Thyroid gland (tissue), 4 donors: ENCODE measurements at regions not wholly inside any gene's neighbourhood (a gene's known extent, or its start where the extent isn't known, plus 50 kb on each side); places are given as distances from the start of the nearest gene placed in this dataset.
"Not testable (repeated sequence)": the region's sequence is repeated elsewhere in the genome, so short reads cannot be mapped to it uniquely, and the experiment has no call there.

Source experiments
- DNase-seq, 2 donors: peaks; one replicate each; pipeline ENCODE4 v3.0.0-alpha.2; 2019
- H3K27ac ChIP-seq, 3 donors: fragments of 200-600 bp; sonication (generic); 1 replicate in 2 of 3; 2 replicates in 1 of 3; pipeline ENCODE4 v1.5.1; 2016 to 2019; ENCODE audit warnings: mild to moderate bottlenecking in 1 of 3, moderate library complexity in 1 of 3
- H3K27me3 ChIP-seq: fragments of 200-600 bp; sonication (generic); one replicate; pipeline ENCODE4 v1.5.1; 2019
- H3K36me3 ChIP-seq, 2 donors: fragments of 200-600 bp; sonication (generic); one replicate each; pipeline ENCODE4 v1.5.1; 2016 to 2019
- H3K4me1 ChIP-seq, 2 donors: fragments of 200-600 bp; sonication (generic); one replicate each; pipeline ENCODE4 v1.5.1; 2017 to 2019
- H3K4me3 ChIP-seq, 3 donors: fragments of 200-600 bp; sonication (generic); replicated peaks in 1 of 3; 1 replicate in 2 of 3; 2 replicates in 1 of 3; pipeline ENCODE4 v1.5.1; 2016; ENCODE audit warnings: mild to moderate bottlenecking in 1 of 3
- H3K9me3 ChIP-seq: fragments of 200-600 bp; sonication (generic); one replicate; pipeline ENCODE4 v1.5.1; 2017
- POLR2A ChIP-seq, 2 donors: fragments of 450-650 bp; IDR thresholded peaks; one replicate each; pipeline ENCODE4 v1.6.1; 2017; ENCODE audit warnings: antibody characterized with exemption in 2 of 2, mild to moderate bottlenecking in 2 of 2, moderate library complexity in 1 of 2
- WGBS, 2 donors: methylation state at CpG; one replicate each; pipeline ENCODE4 v1.1.5; 2017; 5-methylcytosine and 5-hydroxymethylcytosine counted together
- intact Hi-C: fragments of 100-400 bp; cut with DNase I; formaldehyde crosslinking; loops from one replicate; pipeline ENCODE4 v1.15.1; 2023
- TF ChIP-seq, protein P1 (sequence below), 6 experiments: fragments of 200-600 bp in 3 of 6; fragments of 450-650 bp in 3 of 6; sonication (generic) in 3 of 6; IDR thresholded peaks; one replicate each; pipeline ENCODE4 v1.5.1; 2016 to 2019; ENCODE audit warnings: antibody characterized with exemption in 6 of 6, mild to moderate bottlenecking in 2 of 6, inconsistent platforms in 1 of 6, moderate library complexity in 1 of 6

DNA sequence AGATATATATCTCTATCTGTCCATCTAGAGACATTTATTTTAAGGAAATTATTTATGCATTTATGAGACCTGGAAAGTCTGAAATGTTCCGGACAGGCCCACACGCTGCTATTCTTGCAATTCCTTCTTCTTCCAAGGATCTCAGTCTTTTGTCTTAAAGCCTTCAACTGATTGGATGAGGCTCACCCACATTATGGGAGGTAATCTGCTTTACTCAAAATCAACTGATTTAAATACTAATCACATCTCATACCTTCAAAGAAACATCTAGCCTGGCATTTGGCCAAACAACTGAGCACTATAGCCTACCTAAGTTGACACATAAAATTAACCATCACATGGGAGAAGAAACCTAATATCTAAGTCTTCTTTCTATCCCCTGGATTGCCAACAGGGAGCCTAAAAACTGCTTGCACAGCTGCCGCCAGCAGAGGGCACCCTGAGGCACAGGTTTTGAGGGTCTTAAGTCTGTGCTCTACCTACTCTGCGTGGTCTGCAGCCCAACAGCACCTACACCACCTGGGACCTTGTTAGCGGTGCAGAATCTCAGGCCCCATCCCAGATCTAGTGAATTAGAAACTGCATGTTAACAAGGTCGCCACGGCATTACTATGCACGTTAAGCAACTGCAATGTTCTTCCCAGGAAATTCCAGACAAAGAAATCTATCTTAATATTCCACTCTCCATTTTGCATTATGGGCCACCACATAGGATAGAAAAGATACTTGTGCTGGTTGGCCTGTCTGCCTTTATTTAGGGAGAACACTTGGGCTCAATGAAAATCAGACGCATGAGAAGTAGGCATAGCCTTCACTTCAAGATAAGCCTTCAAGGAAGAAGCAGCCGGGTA, 249.7 kb downstream of the FOXG1 start:
- no peaks in the 10 kb centered on the region for H3K9me3 ChIP-seq
- no peak for TF ChIP-seq POLR2A (IDR thresholded peaks at IDR 0.05)
- TF ChIP-seq, protein P1, sequence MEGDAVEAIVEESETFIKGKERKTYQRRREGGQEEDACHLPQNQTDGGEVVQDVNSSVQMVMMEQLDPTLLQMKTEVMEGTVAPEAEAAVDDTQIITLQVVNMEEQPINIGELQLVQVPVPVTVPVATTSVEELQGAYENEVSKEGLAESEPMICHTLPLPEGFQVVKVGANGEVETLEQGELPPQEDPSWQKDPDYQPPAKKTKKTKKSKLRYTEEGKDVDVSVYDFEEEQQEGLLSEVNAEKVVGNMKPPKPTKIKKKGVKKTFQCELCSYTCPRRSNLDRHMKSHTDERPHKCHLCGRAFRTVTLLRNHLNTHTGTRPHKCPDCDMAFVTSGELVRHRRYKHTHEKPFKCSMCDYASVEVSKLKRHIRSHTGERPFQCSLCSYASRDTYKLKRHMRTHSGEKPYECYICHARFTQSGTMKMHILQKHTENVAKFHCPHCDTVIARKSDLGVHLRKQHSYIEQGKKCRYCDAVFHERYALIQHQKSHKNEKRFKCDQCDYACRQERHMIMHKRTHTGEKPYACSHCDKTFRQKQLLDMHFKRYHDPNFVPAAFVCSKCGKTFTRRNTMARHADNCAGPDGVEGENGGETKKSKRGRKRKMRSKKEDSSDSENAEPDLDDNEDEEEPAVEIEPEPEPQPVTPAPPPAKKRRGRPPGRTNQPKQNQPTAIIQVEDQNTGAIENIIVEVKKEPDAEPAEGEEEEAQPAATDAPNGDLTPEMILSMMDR (IDR thresholded peaks at IDR 0.05) = peak in 2 of 6 experiments; percentile 18 to 46
- intact Hi-C loops = no loop called here
- 37 to 61% methylated on average over 7 to 10 of the region's 10 CpGs for WGBS, 2 donors
- no peaks in the 10 kb centered on the region for H3K4me1 ChIP-seq
- no peaks in the 10 kb centered on the region for H3K27me3 ChIP-seq
- DNase-seq = peak in 1 of 2 donors; percentile 4
- no peak overlapping the region for H3K27ac ChIP-seq
- no peak overlapping the region for H3K4me3 ChIP-seq
- H3K36me3 ChIP-seq = no peaks in the 10 kb centered on the region

DNA sequence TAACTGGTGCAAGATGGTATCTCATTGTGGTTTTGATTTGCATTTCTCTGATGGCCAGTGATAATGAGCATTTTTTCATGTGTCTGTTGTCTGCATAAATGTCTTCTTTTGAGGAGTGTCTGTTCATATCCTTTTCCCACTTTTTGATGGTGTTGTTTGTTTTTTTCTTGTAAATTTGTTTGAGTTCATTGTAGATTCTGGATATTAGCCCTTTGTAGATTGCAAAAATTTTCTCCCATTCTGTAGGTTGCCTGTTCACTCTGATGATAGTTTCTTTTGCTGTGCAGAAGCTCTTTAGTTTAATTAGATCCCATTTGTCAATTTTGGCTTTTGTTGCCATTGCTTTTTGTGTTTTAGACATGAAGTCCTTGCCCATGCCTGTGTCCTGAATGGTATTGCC, 256.9 kb downstream of the FOXG1 start:
- H3K27ac ChIP-seq, H3K9me3 ChIP-seq, H3K36me3 ChIP-seq, intact Hi-C loops, H3K27me3 ChIP-seq, H3K4me3 ChIP-seq, DNase-seq, H3K4me1 ChIP-seq: not testable (repeated sequence)

DNA sequence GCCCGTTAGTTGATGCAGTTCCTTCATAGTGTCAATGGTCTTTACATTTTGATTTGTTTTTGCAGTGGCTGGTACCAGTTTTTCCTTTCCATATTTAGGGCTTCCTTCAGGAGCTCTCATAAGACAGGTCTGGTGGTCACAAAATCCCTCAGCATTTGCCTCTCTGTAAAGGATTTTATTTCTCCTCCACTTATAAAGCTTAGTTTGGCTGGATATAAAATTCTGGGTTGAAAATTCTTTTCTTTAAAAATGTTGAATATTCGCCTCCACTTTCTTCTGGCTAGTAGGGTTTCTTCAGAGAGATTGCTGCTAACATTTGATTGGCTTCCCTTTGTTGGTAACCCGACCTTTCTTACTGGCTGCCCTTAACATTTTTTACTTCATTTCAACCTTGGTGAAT, 260.9 kb downstream of the FOXG1 start:
- DNase-seq, H3K4me1 ChIP-seq, H3K36me3 ChIP-seq, H3K27me3 ChIP-seq, H3K4me3 ChIP-seq, intact Hi-C loops, H3K9me3 ChIP-seq, H3K27ac ChIP-seq: not testable (repeated sequence)
- 76 to 77% methylated on average over 3 of the region's 3 CpGs for WGBS, 2 donors

DNA sequence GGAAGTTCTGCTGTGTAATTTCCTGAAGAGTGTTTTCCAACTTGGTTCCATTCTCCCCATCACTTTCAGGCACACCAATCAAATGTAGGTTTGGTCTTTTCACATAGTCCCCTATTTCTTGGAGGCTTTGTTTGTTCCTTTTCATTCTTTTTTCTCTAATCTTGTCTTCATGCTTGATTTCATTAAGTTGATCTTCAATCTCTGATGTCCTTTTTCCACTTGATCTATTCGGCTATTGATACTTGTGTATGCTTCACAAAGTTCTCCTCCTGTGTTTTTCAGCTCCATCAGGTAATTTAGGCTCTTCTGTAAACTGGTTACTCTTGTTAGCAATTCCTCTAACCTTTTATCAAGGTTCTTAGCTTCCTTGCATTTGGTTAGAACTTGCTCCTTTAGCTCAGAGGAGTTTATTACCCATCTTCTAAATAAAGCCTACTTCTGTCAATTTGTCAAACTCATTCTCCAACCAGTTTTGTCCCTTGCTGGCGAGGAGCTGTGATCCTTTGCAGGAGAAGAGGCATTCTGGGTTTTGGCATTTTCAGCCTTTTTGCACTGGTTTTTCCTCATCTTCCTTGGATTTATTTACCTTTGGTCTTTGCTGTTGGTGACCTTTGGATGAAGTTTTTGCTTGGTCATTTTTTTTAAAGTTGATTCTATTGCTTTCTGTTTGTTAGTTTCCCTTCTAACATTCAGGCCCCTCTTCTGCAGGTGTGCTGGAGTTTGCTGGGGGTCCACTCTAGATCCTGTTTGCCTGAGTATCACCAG, 261.5 kb downstream of the FOXG1 start:
- WGBS, 2 donors = 72 to 81% methylated on average over 2 of the region's 2 CpGs
- intact Hi-C loops, H3K9me3 ChIP-seq, H3K36me3 ChIP-seq, H3K27ac ChIP-seq, DNase-seq, H3K27me3 ChIP-seq, H3K4me3 ChIP-seq, H3K4me1 ChIP-seq: not testable (repeated sequence)

DNA sequence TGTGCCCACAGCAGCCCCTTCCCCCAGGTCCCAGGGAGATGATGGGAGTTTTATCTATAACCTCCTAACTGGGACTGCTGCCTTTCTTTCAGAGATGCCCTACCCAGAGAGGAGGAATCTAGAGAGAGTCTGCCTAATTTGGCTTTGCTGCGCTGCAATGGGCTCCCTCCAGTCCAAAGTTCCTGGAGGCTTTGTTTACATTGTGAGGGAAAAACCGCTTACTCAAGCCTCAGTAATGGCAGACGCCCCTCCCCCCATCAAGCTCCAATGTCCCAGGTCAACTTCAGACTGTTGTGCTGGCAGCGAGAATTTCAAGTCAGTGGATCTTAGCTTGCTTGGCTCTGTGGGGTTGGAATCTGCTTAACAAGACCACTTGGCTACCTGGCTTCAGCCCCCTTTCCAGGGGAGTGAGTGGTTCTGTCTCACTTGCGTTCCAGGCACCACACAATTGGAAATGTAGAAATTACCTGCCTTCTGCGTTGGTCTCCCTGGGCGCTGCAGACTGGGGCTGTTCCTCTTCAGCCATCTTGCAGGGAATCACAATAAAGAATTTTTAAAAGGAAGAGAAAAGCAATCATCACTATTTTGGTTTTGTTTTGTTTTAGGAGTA, 262.5 kb downstream of the FOXG1 start:
- Histone ChIP-seq H3K36me3 (no peaks in the 10 kb centered on the region), H3K4me3 (no peak overlapping the region), H3K4me1 (no peaks in the 10 kb centered on the region), H3K9me3 (no peaks in the 10 kb centered on the region), H3K27ac (no peak overlapping the region), H3K27me3 (no peaks in the 10 kb centered on the region)
- TF ChIP-seq POLR2A (IDR thresholded peaks at IDR 0.05) = no peak
- TF ChIP-seq, protein P1 (IDR thresholded peaks at IDR 0.05) = no peak
- DNase-seq = no peak
- intact Hi-C loops = no loop called here
- WGBS, 2 donors = 40 to 43% methylated on average over 7 of the region's 7 CpGs

DNA sequence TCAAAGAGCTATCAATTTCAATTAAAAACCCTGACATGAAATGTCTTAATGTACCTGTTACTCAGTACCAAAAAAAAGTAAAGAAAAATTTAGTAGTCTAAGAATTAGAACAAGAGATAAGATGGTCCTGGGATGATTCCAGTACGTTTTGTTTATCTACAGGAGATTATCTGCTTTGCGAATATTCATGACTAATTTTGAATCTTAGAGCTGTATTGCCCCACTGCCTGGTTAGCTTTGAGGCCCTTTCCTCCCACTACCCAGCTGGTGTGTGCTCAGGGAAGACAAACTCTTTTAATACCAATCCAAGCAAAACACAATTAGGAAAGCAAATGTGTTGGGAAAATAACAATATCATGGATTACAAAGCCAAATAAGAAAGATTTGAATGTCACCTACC, 263.5 kb downstream of the FOXG1 start:
- no peaks in the 10 kb centered on the region for H3K4me1 ChIP-seq
- WGBS, 2 donors = 72 to 73% methylated on average over 2 of the region's 2 CpGs
- TF ChIP-seq, protein P1 (IDR thresholded peaks at IDR 0.05) = no peak
- TF ChIP-seq POLR2A (IDR thresholded peaks at IDR 0.05) = no peak
- no peak overlapping the region for H3K4me3 ChIP-seq
- DNase-seq = no peak
- no peaks in the 10 kb centered on the region for H3K27me3 ChIP-seq
- no peak overlapping the region for H3K27ac ChIP-seq
- H3K9me3 ChIP-seq = no peaks in the 10 kb centered on the region
- intact Hi-C loops = no loop called here
- no peaks in the 10 kb centered on the region for H3K36me3 ChIP-seq
